LNCAP (cell line): ENCODE measurements at regions not wholly inside any gene's neighbourhood (a gene's known extent, or its start where the extent isn't known, plus 50 kb on each side); places are given as distances from the start of the nearest gene placed in this dataset.

Experiments
- TF ChIP-seq, protein P1 (sequence below): fragments of 450-650 bp; IDR thresholded peaks from 2 replicates; pipeline ENCODE4 v1.5.1; 2017; ENCODE audit warnings: mild to moderate bottlenecking

DNA sequence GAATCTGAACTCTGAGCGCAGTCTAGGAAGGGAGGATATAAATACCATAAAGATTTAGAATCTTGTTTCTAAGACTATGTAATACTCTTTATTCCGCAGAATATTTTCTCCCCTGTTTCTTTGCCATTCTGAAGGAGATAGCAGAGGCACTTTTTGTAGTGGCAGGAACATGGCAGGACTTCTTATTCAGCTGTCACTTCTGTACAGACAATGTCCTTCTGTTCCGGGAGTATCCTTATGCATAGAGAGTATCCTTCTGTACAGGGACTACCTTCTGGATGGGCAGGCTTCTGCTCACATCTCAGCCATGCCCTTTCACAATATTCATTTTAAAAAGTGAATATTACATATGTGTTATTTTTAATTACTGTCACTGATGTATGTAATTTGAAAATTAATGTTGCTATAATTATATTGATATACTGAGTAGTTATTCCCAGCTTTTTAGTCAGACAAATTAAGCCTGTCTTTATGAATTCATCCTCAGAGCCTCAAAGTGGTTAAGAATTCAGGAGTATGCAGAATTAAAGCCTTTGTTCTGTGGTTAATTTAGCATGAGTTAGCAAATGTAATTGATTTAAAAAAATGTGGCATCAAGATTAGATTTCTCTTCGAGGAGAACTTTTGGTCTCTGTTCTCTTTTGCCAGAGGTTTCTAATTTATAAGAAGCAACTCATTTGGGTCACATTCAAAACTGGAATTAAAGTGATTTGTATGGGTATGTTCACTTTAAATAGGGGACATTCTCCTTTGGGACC lies 174.4 kb downstream of the FHIP1A start:
- TF ChIP-seq, protein P1, sequence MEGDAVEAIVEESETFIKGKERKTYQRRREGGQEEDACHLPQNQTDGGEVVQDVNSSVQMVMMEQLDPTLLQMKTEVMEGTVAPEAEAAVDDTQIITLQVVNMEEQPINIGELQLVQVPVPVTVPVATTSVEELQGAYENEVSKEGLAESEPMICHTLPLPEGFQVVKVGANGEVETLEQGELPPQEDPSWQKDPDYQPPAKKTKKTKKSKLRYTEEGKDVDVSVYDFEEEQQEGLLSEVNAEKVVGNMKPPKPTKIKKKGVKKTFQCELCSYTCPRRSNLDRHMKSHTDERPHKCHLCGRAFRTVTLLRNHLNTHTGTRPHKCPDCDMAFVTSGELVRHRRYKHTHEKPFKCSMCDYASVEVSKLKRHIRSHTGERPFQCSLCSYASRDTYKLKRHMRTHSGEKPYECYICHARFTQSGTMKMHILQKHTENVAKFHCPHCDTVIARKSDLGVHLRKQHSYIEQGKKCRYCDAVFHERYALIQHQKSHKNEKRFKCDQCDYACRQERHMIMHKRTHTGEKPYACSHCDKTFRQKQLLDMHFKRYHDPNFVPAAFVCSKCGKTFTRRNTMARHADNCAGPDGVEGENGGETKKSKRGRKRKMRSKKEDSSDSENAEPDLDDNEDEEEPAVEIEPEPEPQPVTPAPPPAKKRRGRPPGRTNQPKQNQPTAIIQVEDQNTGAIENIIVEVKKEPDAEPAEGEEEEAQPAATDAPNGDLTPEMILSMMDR, result no peak

DNA sequence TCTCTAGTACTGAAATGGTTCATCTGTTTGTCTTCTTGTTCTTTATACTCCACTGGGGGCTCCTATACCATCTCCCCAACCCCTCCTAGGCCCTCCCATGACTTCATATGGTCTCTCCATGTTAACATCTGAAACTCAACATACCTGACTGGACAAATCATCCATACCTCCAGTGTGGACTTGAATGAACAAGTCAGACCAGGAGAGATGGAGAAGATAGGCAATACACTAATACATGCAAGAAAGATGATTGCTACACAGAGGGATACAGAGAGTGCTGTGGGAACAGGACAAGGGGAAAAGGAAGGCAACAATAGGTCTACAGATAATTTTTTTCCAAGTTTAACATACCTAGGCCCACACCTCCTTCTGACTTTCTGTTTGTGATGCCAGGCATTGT lies 175.1 kb downstream of the FHIP1A start:
- TF ChIP-seq, protein P1, result no peak

DNA sequence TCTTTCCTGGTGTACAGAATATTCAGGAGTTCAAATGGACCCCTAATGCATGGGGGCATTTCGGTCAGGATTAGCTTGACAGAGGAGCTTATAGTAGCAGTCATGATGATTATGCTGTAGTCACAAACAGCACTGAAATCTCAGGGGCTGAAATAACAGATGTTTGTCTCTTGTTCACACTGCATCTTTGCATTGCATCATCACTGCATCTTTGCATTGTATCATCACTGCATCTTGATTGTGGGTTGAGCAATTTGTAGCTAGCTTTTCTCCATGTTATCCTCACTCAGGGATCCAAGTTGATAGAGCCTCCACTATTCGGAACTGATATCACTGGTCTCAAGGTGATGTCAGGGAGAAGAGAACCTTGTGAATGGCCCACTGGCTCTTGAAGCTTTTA lies 160.9 kb downstream of the GATB start:
- TF ChIP-seq, protein P1, result no peak

DNA sequence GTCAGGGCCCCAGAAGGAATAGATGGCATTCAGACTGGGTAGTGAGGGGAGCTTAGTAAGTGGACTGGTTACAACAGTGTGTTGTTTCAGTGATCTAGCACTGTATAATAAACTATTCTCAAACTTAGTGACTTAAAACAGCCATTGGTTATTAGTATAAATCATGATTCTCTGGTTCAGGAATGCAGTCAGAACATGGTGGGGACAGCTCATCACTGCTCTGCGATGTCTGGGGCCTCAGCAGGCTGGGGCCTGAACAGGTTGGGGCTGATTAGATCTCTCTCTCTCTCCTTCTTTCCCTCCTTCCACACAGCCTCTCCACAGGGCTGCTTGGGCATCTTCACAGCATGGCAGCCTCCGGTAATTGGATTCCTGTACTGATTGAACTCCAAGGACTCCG lies 160.4 kb downstream of the GATB start:
- TF ChIP-seq, protein P1, result no peak

DNA sequence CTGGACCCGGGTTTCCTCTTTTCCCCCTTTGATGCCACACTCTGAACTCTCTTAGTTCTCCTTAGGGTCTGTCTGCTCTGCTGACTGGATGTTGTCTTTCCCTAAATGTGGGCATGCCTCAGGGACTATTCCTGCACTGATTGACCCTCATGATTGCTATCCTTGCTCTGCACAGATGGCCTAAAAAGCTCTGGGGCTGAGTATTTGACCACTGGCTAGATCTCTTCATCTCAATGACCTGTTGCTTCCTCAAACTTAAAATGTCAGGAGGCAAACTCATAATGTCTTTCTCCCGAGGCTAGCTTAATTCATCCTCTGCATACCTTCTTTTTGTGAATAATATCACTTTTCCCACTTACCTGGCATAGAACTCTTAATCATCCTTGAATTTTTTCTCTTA lies 157.4 kb downstream of the GATB start:
- TF ChIP-seq, protein P1, result no peak

DNA sequence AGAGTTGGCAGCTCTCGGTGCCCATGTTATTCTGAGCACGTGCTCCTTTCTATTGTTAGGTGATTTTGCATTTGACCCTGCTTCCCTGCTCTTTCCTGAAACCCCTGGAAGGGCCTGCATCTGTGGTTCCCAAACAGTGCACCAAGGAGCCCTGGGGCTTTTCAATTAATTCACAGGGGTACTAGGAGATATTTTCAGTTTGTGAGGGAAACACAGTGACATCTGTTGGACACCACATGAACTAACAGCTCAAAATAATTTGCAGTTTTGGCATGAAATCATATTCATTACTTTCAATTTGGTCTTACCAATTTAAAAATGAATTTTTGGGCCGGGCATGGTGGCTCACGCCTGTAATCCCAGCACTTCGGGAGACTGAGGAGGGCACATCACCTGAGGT lies 156.6 kb downstream of the GATB start:
- TF ChIP-seq, protein P1, result peak; percentile 50; the same call in 1 of the 2 replicates

DNA sequence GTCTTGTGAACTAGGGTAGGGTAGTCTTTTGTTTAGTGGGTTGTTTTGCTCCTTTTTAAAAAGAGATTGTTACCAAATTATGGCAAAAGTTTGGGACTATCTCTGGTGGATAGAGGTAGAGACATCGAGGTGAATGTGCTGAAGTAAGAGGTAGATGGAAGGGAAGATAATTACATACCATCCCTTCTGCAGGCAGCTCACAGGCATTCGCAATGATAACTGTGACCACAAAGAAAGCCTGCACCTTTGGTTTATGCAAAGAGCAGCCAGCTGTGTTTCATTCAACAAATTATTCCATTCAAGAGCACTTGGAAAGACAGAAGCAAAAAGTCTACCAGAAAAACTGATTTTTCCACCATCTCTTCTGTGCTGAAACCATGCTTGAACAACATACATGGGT lies 155.6 kb downstream of the GATB start:
- TF ChIP-seq, protein P1, result no peak

DNA sequence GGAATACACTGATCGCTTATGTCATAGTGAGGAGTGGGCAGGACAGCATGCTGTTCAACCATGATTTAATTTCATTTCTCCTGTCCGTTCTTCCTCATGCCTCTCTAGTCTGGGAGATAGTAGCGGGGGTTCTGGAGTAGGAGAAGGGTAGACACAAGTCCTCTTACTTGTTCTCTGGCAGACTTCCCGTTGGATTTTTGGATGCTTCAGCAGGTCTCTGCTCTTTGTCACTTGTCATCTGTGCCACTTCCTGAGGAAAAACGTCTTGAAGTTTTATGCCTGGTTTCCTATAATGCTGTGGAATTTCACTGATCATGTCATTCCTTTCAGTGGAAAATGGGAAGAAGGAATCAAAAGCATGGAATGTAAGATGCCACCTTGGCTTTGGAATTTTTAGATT lies 154.7 kb downstream of the GATB start:
- TF ChIP-seq, protein P1, result no peak
